ENCODE measurements at regions not wholly inside any gene's neighbourhood (a gene's known extent, or its start where the extent isn't known, plus 50 kb on each side); places are given as distances from the start of the nearest gene placed in this dataset.

DNA sequence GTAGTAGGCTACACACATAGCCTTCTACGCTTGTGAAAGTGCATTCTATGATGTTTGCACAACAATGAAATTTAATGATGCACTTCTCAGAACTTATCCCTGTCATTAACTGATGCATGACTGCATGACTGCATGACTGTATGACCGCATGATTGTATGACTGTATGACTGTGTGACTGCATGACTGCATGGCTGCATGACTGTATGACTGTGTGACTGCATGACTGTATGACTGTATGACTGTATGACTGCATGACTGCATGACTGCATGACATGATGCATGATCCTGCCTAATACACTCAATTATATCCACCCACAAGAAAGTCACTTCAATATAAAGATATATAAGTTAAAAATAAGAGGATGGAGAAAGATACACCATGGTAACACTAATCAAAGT is 365.4 kb upstream of the FSIP2 start:
- H2AFZ ChIP-seq (ENCODE audit: low read depth), result no peak overlapping the region
- H3K27me3 ChIP-seq (ENCODE audit: insufficient read depth), result no peaks in the 10 kb centered on the region
- no peak overlapping the region for H3K27ac ChIP-seq (ENCODE audit: low read depth in 2 of 2, low read length in 1 of 2)
- POLR2A ChIA-PET, result no interaction called here
- 54% methylated on average over 2 of the region's 2 CpGs for WGBS (ENCODE audit: low lambda C conversion rate)
- no peak overlapping the region for H3K4me2 ChIP-seq
- no peaks in the 10 kb centered on the region for H3K9me3 ChIP-seq
- CTCF ChIA-PET, result no interaction called here
- no peak overlapping the region for H3K9ac ChIP-seq
- no peaks in the 10 kb centered on the region for H3K9me2 ChIP-seq
- H3K4me3 ChIP-seq (ENCODE audit: low read depth in 2 of 2, low read length in 1 of 2), result no peak overlapping the region
- no peaks in the 10 kb centered on the region for H3K4me1 ChIP-seq (ENCODE audit: control insufficient read depth in 1 of 2, insufficient read depth in 2 of 2, low read depth in 1 of 2, low read length in 1 of 2)
- H3K79me2 ChIP-seq (ENCODE audit: insufficient read depth), result no peaks in the 10 kb centered on the region
- no peak for DNase-seq
- TF ChIP-seq TCF12 (IDR thresholded peaks at IDR 0.05) (no peak), TEAD4 (IDR thresholded peaks at IDR 0.05; ENCODE audit: borderline replicate concordance, insufficient read depth) (no peak), RFX5 (IDR thresholded peaks at IDR 0.05; ENCODE audit: low read length) (no peak), TAF1 (IDR thresholded peaks at IDR 0.05; ENCODE audit: borderline replicate concordance, low read depth, low read length) (no peak), NRF1 (IDR thresholded peaks at IDR 0.05; ENCODE audit: low read depth, low read length) (no peak), GATA2 (CRISPR knock-in tag; IDR thresholded peaks at IDR 0.05) (no peak), YY1 (IDR thresholded peaks at IDR 0.05; ENCODE audit: low read depth) (no peak), JUND (IDR thresholded peaks at IDR 0.05) (no peak), MXI1 (IDR thresholded peaks at IDR 0.05; ENCODE audit: low read depth, low read length) (no peak), POLR2AphosphoS5 (IDR thresholded peaks at IDR 0.05; ENCODE audit: low read depth, low read length) (no peak), MEF2A (IDR thresholded peaks at IDR 0.05; ENCODE audit: borderline replicate concordance, low read depth) (no peak), SIN3A (IDR thresholded peaks at IDR 0.05; ENCODE audit: borderline replicate concordance, low read depth, low read length) (no peak), NFIC (IDR thresholded peaks at IDR 0.05; ENCODE audit: borderline replicate concordance) (no peak), RXRA (IDR thresholded peaks at IDR 0.05; ENCODE audit: borderline replicate concordance, low read depth) (no peak), CTCF (IDR thresholded peaks at IDR 0.05) (no peak)
- TF ChIP-seq, protein P1, sequence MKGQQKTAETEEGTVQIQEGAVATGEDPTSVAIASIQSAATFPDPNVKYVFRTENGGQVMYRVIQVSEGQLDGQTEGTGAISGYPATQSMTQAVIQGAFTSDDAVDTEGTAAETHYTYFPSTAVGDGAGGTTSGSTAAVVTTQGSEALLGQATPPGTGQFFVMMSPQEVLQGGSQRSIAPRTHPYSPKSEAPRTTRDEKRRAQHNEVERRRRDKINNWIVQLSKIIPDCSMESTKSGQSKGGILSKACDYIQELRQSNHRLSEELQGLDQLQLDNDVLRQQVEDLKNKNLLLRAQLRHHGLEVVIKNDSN (IDR thresholded peaks at IDR 0.05; ENCODE audit: borderline replicate concordance, low read depth), result no peak
- TF ChIP-seq, protein P2, sequence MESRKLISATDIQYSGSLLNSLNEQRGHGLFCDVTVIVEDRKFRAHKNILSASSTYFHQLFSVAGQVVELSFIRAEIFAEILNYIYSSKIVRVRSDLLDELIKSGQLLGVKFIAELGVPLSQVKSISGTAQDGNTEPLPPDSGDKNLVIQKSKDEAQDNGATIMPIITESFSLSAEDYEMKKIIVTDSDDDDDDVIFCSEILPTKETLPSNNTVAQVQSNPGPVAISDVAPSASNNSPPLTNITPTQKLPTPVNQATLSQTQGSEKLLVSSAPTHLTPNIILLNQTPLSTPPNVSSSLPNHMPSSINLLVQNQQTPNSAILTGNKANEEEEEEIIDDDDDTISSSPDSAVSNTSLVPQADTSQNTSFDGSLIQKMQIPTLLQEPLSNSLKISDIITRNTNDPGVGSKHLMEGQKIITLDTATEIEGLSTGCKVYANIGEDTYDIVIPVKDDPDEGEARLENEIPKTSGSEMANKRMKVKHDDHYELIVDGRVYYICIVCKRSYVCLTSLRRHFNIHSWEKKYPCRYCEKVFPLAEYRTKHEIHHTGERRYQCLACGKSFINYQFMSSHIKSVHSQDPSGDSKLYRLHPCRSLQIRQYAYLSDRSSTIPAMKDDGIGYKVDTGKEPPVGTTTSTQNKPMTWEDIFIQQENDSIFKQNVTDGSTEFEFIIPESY (IDR thresholded peaks at IDR 0.05; ENCODE audit: borderline replicate concordance, low read depth), result no peak
- TF ChIP-seq, protein P3, sequence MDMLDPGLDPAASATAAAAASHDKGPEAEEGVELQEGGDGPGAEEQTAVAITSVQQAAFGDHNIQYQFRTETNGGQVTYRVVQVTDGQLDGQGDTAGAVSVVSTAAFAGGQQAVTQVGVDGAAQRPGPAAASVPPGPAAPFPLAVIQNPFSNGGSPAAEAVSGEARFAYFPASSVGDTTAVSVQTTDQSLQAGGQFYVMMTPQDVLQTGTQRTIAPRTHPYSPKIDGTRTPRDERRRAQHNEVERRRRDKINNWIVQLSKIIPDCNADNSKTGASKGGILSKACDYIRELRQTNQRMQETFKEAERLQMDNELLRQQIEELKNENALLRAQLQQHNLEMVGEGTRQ (IDR thresholded peaks at IDR 0.05; ENCODE audit: borderline replicate concordance, low read depth, low read length), result no peak
- no peaks in the 10 kb centered on the region for H4K20me1 ChIP-seq (ENCODE audit: insufficient read depth)
- H3K36me3 ChIP-seq (replicated peaks in 1 of 2; ENCODE audit: control insufficient read depth in 1 of 2, insufficient read depth in 2 of 2, low read length in 1 of 2), result no peaks in the 10 kb centered on the region
- H3F3A ChIP-seq (replicated peaks; ENCODE audit: insufficient read depth), result no peaks in the 10 kb centered on the region
